Hepatocyte (in vitro differentiated cells): ENCODE measurements at regions not wholly inside any gene's neighbourhood (a gene's known extent, or its start where the extent isn't known, plus 50 kb on each side); places are given as distances from the start of the nearest gene placed in this dataset. TPM values are rescaled to one million over a fixed set of nuclear protein-coding genes. Genes with fewer than 3 reads are reported as not detected.

Experiments used
- small RNA-seq: library from RNA; depleted of rRNA; stranded (forward); fragments of <200 nt; gene quantifications from one replicate; pipeline ENCODE3, GENCODE V24; 2014

Small RNA genes lying in the stretch of these regions (small RNA-seq; reads per million reads assigned to genes)
- gene MTND4LP5 (not detected), gene RF00019 (not detected), gene RNU6-1119P (not detected)
